OCI-LY1 (cell line): ENCODE measurements at regions not wholly inside any gene's neighbourhood (a gene's known extent, or its start where the extent isn't known, plus 50 kb on each side); places are given as distances from the start of the nearest gene placed in this dataset.

Experiments used
- EZH2 ChIP-seq: fragments of 200-600 bp; sonication (generic), shearing (Covaris generic); IDR thresholded peaks from 2 replicates; pipeline ENCODE4 v1.8.0; 2017; ENCODE audit warnings: borderline replicate concordance, mixed run types, mild to moderate bottlenecking, antibody characterized with exemption, low read length, moderate library complexity, mixed read lengths
- TF ChIP-seq, protein P1 (sequence below): fragments of 200-600 bp; sonication (generic), shearing (Covaris generic); IDR thresholded peaks from 2 replicates; pipeline ENCODE4 v1.5.1; 2017; ENCODE audit warnings: mild to moderate bottlenecking, antibody characterized with exemption, low read length, moderate library complexity, mixed read lengths

GRCh38 chr7:41858201-41858600, 155.3 kb upstream of the INHBA start:
- no peak for TF ChIP-seq EZH2
- TF ChIP-seq, protein P1, sequence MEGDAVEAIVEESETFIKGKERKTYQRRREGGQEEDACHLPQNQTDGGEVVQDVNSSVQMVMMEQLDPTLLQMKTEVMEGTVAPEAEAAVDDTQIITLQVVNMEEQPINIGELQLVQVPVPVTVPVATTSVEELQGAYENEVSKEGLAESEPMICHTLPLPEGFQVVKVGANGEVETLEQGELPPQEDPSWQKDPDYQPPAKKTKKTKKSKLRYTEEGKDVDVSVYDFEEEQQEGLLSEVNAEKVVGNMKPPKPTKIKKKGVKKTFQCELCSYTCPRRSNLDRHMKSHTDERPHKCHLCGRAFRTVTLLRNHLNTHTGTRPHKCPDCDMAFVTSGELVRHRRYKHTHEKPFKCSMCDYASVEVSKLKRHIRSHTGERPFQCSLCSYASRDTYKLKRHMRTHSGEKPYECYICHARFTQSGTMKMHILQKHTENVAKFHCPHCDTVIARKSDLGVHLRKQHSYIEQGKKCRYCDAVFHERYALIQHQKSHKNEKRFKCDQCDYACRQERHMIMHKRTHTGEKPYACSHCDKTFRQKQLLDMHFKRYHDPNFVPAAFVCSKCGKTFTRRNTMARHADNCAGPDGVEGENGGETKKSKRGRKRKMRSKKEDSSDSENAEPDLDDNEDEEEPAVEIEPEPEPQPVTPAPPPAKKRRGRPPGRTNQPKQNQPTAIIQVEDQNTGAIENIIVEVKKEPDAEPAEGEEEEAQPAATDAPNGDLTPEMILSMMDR: no peak
